PC-3 (cell line): ENCODE measurements at regions not wholly inside any gene's neighbourhood (a gene's known extent, or its start where the extent isn't known, plus 50 kb on each side); places are given as distances from the start of the nearest gene placed in this dataset.

Source experiments
- CTCF ChIP-seq: fragments of 300-600 bp; sonication (generic); conservative IDR thresholded peaks from 2 replicates; pipeline ENCODE4 v1.5.1; 2017; ENCODE audit warnings: antibody characterized with exemption, low read depth, mild to moderate bottlenecking, low read length
- EZH2 ChIP-seq: fragments of 300-600 bp; sonication (generic); IDR thresholded peaks from one replicate; pipeline ENCODE4 v1.6.1; 2017; ENCODE audit warnings: antibody characterized with exemption, mild to moderate bottlenecking, low read length; ENCODE audit not compliant: unreplicated experiment

GRCh38 chr20:18916886-18917750 lies 103.5 kb downstream of the SCP2D1 start:
- TF ChIP-seq EZH2 = no peak
- TF ChIP-seq CTCF = no peak
